ENCODE measurements at regions not wholly inside any gene's neighbourhood (a gene's known extent, or its start where the extent isn't known, plus 50 kb on each side); places are given as distances from the start of the nearest gene placed in this dataset.

DNA sequence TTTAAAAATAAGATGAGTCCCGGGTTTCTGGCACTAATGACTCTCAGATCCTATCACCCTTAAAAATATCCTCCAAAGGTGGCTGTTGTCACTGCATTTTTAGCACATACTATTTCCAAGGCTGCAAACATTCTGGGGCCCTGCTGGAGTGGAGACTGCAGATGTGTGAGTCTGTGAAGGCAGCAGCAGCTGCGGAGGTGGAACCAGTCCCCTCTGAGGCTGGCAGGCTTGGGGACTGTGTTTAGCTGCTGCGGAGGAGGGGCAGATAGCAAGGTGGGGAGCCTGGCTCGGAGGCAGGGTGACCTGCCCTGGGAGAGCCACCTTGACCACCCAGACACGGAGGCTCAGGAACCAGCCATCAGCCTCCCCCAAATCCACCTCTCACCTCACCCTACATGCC, 77.0 kb downstream of the C5orf15 start:
- Histone ChIP-seq H3K27ac (ENCODE audit: low read depth in 1 of 2, low read length in 2 of 2) (no peak overlapping the region), H3K36me3 (ENCODE audit: insufficient read depth, low read length) (no peaks in the 10 kb centered on the region), H3K4me3 (ENCODE audit: low read length) (no peak overlapping the region), H3K4me1 (ENCODE audit: insufficient read depth, low read length) (no peaks in the 10 kb centered on the region), H3K9me3 (ENCODE audit: control insufficient read depth in 1 of 2, insufficient read depth in 1 of 2, low read length in 2 of 2) (no peaks in the 10 kb centered on the region), H3K27me3 (ENCODE audit: control insufficient read depth in 1 of 2, insufficient read depth in 2 of 2, low read length in 2 of 2) (no peaks in the 10 kb centered on the region)
- DNase-seq (no peak), ATAC-seq (ENCODE audit: poor library complexity) (no peak)
- Mint-ChIP-seq H3K9me3 (no peaks in the 10 kb centered on the region), H3K27me3 (no peaks in the 10 kb centered on the region), H3K36me3 (ENCODE audit: low read depth) (no peaks in the 10 kb centered on the region), H3K4me1 (ENCODE audit: low read depth) (no peaks in the 10 kb centered on the region), H3K4me3 (no peak overlapping the region), H3K27ac (no peak overlapping the region)
- ChIA-PET CTCF (no interaction called here), POLR2A (no interaction called here)
- intact Hi-C loops (cut with DNase I, micrococcal nuclease) = no loop called here
- TF ChIP-seq, protein P1, sequence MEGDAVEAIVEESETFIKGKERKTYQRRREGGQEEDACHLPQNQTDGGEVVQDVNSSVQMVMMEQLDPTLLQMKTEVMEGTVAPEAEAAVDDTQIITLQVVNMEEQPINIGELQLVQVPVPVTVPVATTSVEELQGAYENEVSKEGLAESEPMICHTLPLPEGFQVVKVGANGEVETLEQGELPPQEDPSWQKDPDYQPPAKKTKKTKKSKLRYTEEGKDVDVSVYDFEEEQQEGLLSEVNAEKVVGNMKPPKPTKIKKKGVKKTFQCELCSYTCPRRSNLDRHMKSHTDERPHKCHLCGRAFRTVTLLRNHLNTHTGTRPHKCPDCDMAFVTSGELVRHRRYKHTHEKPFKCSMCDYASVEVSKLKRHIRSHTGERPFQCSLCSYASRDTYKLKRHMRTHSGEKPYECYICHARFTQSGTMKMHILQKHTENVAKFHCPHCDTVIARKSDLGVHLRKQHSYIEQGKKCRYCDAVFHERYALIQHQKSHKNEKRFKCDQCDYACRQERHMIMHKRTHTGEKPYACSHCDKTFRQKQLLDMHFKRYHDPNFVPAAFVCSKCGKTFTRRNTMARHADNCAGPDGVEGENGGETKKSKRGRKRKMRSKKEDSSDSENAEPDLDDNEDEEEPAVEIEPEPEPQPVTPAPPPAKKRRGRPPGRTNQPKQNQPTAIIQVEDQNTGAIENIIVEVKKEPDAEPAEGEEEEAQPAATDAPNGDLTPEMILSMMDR (IDR thresholded peaks at IDR 0.05) = no peak

DNA sequence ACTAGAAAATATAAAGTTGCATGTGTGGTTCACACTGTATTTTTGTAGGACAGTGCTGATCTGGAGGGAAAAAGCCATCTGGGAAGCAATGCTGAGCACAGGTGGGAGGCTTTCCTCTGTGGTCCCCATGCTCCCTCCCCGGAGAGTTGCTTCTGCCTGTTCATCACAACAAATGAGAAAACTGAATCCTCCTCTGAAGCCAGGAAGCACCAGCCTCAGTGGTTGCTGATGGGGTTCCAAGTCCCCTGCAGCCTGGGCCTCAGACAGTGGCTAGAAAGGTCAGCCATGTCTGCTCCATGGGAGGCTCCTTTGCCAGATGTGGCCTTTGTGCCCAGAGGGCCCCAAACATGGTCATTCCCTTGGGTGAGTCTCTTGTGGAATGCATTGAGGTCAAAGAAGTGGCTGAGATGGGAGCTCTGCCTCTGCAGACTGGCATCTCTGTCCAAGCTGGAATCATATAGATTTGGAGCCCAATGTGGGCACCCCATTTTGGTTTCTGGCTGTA, 77.6 kb downstream of the C5orf15 start:
- no peaks in the 10 kb centered on the region for H3K4me1 Mint-ChIP-seq (ENCODE audit: low read depth)
- intact Hi-C loops (cut with DNase I, micrococcal nuclease) = no loop called here
- Histone ChIP-seq H3K27ac (ENCODE audit: low read depth in 1 of 2, low read length in 2 of 2) (no peak overlapping the region), H3K4me3 (ENCODE audit: low read length) (no peak overlapping the region), H3K9me3 (ENCODE audit: control insufficient read depth in 1 of 2, insufficient read depth in 1 of 2, low read length in 2 of 2) (no peaks in the 10 kb centered on the region), H3K4me1 (ENCODE audit: insufficient read depth, low read length) (no peaks in the 10 kb centered on the region), H3K36me3 (ENCODE audit: insufficient read depth, low read length) (no peaks in the 10 kb centered on the region), H3K27me3 (ENCODE audit: control insufficient read depth in 1 of 2, insufficient read depth in 2 of 2, low read length in 2 of 2) (no peaks in the 10 kb centered on the region)
- no peak overlapping the region for H3K27ac Mint-ChIP-seq
- ATAC-seq (ENCODE audit: poor library complexity) = no peak
- POLR2A ChIA-PET = no interaction called here
- TF ChIP-seq, protein P1 (IDR thresholded peaks at IDR 0.05) = no peak
- H3K27me3 Mint-ChIP-seq = peaks cover 6% of the 10 kb centered on the region
- no peak overlapping the region for H3K4me3 Mint-ChIP-seq
- CTCF ChIA-PET = no interaction called here
- no peaks in the 10 kb centered on the region for H3K36me3 Mint-ChIP-seq (ENCODE audit: low read depth)
- no peaks in the 10 kb centered on the region for H3K9me3 Mint-ChIP-seq
- DNase-seq = no peak

DNA sequence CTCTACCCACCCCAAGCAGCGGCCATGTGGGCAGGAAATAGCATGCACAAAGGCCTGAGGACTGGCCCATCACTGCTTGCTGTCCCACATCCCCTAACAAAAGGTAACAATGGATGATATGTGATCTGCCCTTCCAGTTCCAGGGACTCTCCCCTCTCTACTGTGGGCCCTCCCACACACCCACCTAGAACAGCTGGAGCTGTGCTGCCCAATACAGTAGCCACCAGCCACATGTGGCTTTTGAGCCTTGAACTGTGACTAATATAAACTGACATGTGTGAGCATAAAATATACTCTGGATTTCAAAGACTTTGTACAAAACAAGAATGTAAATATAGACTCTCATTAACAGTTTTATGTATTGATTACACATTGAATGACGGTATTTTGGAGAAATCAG, 78.1 kb downstream of the C5orf15 start:
- peaks cover 6% of the 10 kb centered on the region for H3K27me3 Mint-ChIP-seq
- POLR2A ChIA-PET = no interaction called here
- TF ChIP-seq, protein P1 (IDR thresholded peaks at IDR 0.05) = no peak
- DNase-seq = no peak
- Histone ChIP-seq H3K4me3 (ENCODE audit: low read length) (no peak overlapping the region), H3K9me3 (ENCODE audit: control insufficient read depth in 1 of 2, insufficient read depth in 1 of 2, low read length in 2 of 2) (no peaks in the 10 kb centered on the region), H3K27ac (ENCODE audit: low read depth in 1 of 2, low read length in 2 of 2) (no peak overlapping the region), H3K27me3 (ENCODE audit: control insufficient read depth in 1 of 2, insufficient read depth in 2 of 2, low read length in 2 of 2) (no peaks in the 10 kb centered on the region), H3K4me1 (ENCODE audit: insufficient read depth, low read length) (no peaks in the 10 kb centered on the region), H3K36me3 (ENCODE audit: insufficient read depth, low read length) (no peaks in the 10 kb centered on the region)
- H3K4me3 Mint-ChIP-seq = no peak overlapping the region
- CTCF ChIA-PET = no interaction called here
- no peak for ATAC-seq (ENCODE audit: poor library complexity)
- H3K9me3 Mint-ChIP-seq = no peaks in the 10 kb centered on the region
- H3K4me1 Mint-ChIP-seq (ENCODE audit: low read depth) = no peaks in the 10 kb centered on the region
- intact Hi-C loops (cut with DNase I, micrococcal nuclease) = no loop called here
- H3K36me3 Mint-ChIP-seq (ENCODE audit: low read depth) = no peaks in the 10 kb centered on the region
- no peak overlapping the region for H3K27ac Mint-ChIP-seq
